Left lung (tissue), 4 donors: ENCODE measurements at regions not wholly inside any gene's neighbourhood (a gene's known extent, or its start where the extent isn't known, plus 50 kb on each side); places are given as distances from the start of the nearest gene placed in this dataset.
A peak's percentile ranks its signal among the peaks of the same experiment; 100 is the strongest.

ENCODE experiments used
- ATAC-seq: fragments of 200-7000 bp; cut with Tn5 transposase; one replicate; pipeline ENCODE4 v1.9.1; 2020; ENCODE audit warnings: moderate library complexity
- DNase-seq, 4 donors: peaks; one replicate each; pipeline ENCODE4 v3.0.0-alpha.2; 2013 to 2020
- H3K27ac ChIP-seq, 2 donors: fragments of 200-600 bp; sonication (generic) in 1 of 2; one replicate each; pipeline versions ENCODE4 v1.5.0 to v1.8.0; 2020 to 2021
- H3K27me3 ChIP-seq, 2 donors: fragments of 200-600 bp; sonication (generic) in 1 of 2; one replicate each; pipeline versions ENCODE4 v1.5.0 to v1.8.0; 2020 to 2021
- H3K36me3 ChIP-seq, 2 donors: fragments of 200-600 bp; sonication (generic) in 1 of 2; one replicate each; pipeline versions ENCODE4 v1.5.0 to v1.8.0; 2020 to 2021
- H3K4me1 ChIP-seq, 2 donors: fragments of 200-600 bp; one replicate each; pipeline ENCODE4 v1.8.0; 2021
- H3K4me3 ChIP-seq, 2 donors: fragments of 200-600 bp; sonication (generic) in 1 of 2; one replicate each; pipeline versions ENCODE4 v1.5.0 to v1.8.0; 2020 to 2021; ENCODE audit warnings: mild to moderate bottlenecking in 1 of 2
- H3K9me3 ChIP-seq, 2 donors: fragments of 200-600 bp; sonication (generic) in 1 of 2; one replicate each; pipeline versions ENCODE4 v1.5.0 to v1.8.0; 2020 to 2021
- intact Hi-C, 2 donors: fragments of 100-400 bp; cut with DNase I; formaldehyde crosslinking; loops; one replicate each; pipeline versions ENCODE4 v1.11.2 to v1.14.2; 2022
- TF ChIP-seq, protein P1 (sequence below), 2 donors: fragments of 200-600 bp; sonication (generic) in 1 of 2; IDR thresholded peaks; one replicate each; pipeline versions ENCODE4 v1.5.0 to v1.8.0; 2021; ENCODE audit warnings: antibody characterized with exemption in 2 of 2
- donor health status: DM: no; HTN: yes; CAD: no.
- donor health status: DM: no; HTN: no; CAD: no.

- ATAC-seq (no peak), DNase-seq (no peak)
- H3K4me1 ChIP-seq = no peaks in the 10 kb centered on the region
- H3K4me3 ChIP-seq = no peak overlapping the region
- H3K27me3 ChIP-seq = no peaks in the 10 kb centered on the region
- TF ChIP-seq, protein P1, sequence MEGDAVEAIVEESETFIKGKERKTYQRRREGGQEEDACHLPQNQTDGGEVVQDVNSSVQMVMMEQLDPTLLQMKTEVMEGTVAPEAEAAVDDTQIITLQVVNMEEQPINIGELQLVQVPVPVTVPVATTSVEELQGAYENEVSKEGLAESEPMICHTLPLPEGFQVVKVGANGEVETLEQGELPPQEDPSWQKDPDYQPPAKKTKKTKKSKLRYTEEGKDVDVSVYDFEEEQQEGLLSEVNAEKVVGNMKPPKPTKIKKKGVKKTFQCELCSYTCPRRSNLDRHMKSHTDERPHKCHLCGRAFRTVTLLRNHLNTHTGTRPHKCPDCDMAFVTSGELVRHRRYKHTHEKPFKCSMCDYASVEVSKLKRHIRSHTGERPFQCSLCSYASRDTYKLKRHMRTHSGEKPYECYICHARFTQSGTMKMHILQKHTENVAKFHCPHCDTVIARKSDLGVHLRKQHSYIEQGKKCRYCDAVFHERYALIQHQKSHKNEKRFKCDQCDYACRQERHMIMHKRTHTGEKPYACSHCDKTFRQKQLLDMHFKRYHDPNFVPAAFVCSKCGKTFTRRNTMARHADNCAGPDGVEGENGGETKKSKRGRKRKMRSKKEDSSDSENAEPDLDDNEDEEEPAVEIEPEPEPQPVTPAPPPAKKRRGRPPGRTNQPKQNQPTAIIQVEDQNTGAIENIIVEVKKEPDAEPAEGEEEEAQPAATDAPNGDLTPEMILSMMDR (IDR thresholded peaks at IDR 0.05) = no peak
- intact Hi-C loops = no loop called here
- H3K36me3 ChIP-seq = no peaks in the 10 kb centered on the region
- no peaks in the 10 kb centered on the region for H3K9me3 ChIP-seq
- no peak overlapping the region for H3K27ac ChIP-seq
Observed at GRCh38 chr13:74629985-74630384, 495.8 kb upstream of the KLF12 start.

DNA sequence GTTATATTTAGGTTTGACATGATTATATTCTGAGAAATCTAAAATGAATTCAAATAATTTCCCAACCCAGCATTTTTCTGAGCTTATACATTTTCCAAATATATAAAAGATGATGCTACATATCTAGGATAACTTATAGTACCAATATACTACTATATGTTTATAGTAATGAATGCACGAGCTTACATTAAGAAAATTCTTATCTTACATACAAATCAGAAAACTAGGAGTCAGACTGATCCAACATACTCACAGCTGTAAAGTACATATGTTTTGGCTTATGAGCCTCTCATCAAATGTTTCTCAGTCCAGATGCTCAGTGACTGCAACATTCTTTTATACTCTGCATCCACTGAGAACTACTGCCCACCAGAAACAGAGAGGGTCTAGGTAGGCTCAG is 491.3 kb upstream of the KLF12 start:
- intact Hi-C loops = no loop called here
- H3K9me3 ChIP-seq = no peaks in the 10 kb centered on the region
- H3K27ac ChIP-seq = no peak overlapping the region
- TF ChIP-seq, protein P1 (IDR thresholded peaks at IDR 0.05) = no peak
- no peaks in the 10 kb centered on the region for H3K36me3 ChIP-seq
- H3K4me1 ChIP-seq = no peaks in the 10 kb centered on the region
- no peaks in the 10 kb centered on the region for H3K27me3 ChIP-seq
- DNase-seq = peak in 1 of 4 donors; percentile 5
- H3K4me3 ChIP-seq = no peak overlapping the region
- ATAC-seq = no peak

DNA sequence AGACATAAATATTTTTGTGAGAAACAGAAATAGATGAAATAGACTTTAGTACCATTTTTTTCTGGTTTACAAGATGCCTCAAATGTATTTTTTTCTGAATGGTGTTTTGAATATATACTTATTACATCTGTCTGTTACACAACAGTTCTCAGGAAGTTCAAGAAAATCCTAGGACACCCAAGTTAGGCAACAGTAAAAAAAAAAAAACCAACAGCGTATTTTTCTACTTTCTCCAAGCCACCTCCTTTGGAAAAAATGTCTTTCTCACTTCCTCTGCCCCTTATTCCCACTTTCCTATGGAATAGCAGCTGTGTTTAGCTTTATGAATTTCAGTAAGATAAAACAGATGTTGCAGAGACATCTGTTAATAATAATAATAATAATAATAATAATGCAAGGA is 489.6 kb upstream of the KLF12 start:
- H3K9me3 ChIP-seq = no peaks in the 10 kb centered on the region
- intact Hi-C loops = no loop called here
- TF ChIP-seq, protein P1 (IDR thresholded peaks at IDR 0.05) = no peak
- no peak overlapping the region for H3K4me3 ChIP-seq
- peak in 1 of 4 donors; percentile 19 for DNase-seq
- no peaks in the 10 kb centered on the region for H3K4me1 ChIP-seq
- H3K27me3 ChIP-seq = no peaks in the 10 kb centered on the region
- no peak for ATAC-seq
- no peaks in the 10 kb centered on the region for H3K36me3 ChIP-seq
- no peak overlapping the region for H3K27ac ChIP-seq

DNA sequence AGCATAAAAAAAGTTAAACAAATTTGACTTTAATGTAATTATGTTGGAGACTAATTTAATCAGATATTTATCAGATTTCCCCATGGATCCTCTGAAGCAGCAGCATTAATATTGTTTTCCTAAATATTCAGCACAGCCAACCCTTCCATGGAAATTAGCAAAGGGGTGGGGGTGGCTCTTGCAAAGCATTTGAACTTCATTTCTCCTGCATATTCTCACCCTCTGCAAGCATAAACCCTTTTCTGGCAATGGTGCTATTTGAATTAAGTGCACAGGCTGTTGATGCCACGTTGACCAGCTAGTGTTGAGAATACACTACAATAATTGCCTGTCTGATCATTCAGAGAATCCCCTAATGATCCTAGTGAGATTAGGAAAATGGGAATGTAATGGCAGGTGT is 488.1 kb upstream of the KLF12 start:
- H3K4me3 ChIP-seq = no peak overlapping the region
- DNase-seq (no peak), ATAC-seq (no peak)
- H3K9me3 ChIP-seq = no peaks in the 10 kb centered on the region
- no peak overlapping the region for H3K27ac ChIP-seq
- no peaks in the 10 kb centered on the region for H3K27me3 ChIP-seq
- no peaks in the 10 kb centered on the region for H3K36me3 ChIP-seq
- no peaks in the 10 kb centered on the region for H3K4me1 ChIP-seq
- TF ChIP-seq, protein P1 (IDR thresholded peaks at IDR 0.05) = no peak
- intact Hi-C loops = no loop called here

- no peak for DNase-seq
- ATAC-seq = no peak
- Histone ChIP-seq H3K27me3 (no peaks in the 10 kb centered on the region), H3K4me3 (no peak overlapping the region), H3K9me3 (no peaks in the 10 kb centered on the region), H3K4me1 (no peaks in the 10 kb centered on the region), H3K27ac (no peak overlapping the region), H3K36me3 (no peaks in the 10 kb centered on the region)
- TF ChIP-seq, protein P1 (IDR thresholded peaks at IDR 0.05) = no peak
- intact Hi-C loops = no loop called here
Observed at GRCh38 chr13:74620711-74621110, 486.5 kb upstream of the KLF12 start.
